ENCODE measurements at regions not wholly inside any gene's neighbourhood (a gene's known extent, or its start where the extent isn't known, plus 50 kb on each side); places are given as distances from the start of the nearest gene placed in this dataset.
"Not testable (repeated sequence)": the region's sequence is repeated elsewhere in the genome, so short reads cannot be mapped to it uniquely, and the experiment has no call there.

- DNase-seq (ENCODE audit: low spot score), result no peak
Observed at GRCh38 chr5:152694231-152694630, 289.2 kb upstream of the NMUR2 start.

- DNase-seq (ENCODE audit: low spot score), result no peak
Observed at GRCh38 chr5:152701305-152701949, 296.3 kb upstream of the NMUR2 start.

- no peak for DNase-seq (ENCODE audit: low spot score)
Observed at GRCh38 chr5:152704286-152704685, 299.2 kb upstream of the NMUR2 start.

- DNase-seq (ENCODE audit: low spot score), result no peak
Observed at GRCh38 chr5:152711801-152712388, 306.8 kb upstream of the NMUR2 start.

GRCh38 chr5:152717393-152717792, 312.3 kb upstream of the NMUR2 start:
- no peak for DNase-seq (ENCODE audit: low spot score)

GRCh38 chr5:152723482-152723881, 318.4 kb upstream of the NMUR2 start:
- no peak for DNase-seq (ENCODE audit: low spot score)

- DNase-seq (ENCODE audit: low spot score), result no peak
Observed at GRCh38 chr5:152730176-152730575, 325.1 kb upstream of the NMUR2 start.

- no peak for DNase-seq (ENCODE audit: low spot score)
Observed at GRCh38 chr5:152736906-152737305, 331.8 kb upstream of the NMUR2 start.

GRCh38 chr5:152739916-152740315, 334.8 kb upstream of the NMUR2 start:
- no peak for DNase-seq (ENCODE audit: low spot score)

- not testable (repeated sequence) for DNase-seq (ENCODE audit: low spot score)
Observed at GRCh38 chr5:152741126-152741525, 336.0 kb upstream of the NMUR2 start.

GRCh38 chr5:152787709-152788217, 382.7 kb upstream of the NMUR2 start:
- DNase-seq (ENCODE audit: low spot score), result not testable (repeated sequence)

GRCh38 chr5:152801886-152802285, 396.8 kb upstream of the NMUR2 start:
- DNase-seq (ENCODE audit: low spot score), result no peak

GRCh38 chr5:152804179-152804578, 399.1 kb upstream of the NMUR2 start:
- no peak for DNase-seq (ENCODE audit: low spot score)

GRCh38 chr5:152811988-152812387, 406.9 kb upstream of the NMUR2 start:
- no peak for DNase-seq (ENCODE audit: low spot score)

GRCh38 chr5:152813526-152813925, 408.4 kb upstream of the NMUR2 start:
- DNase-seq (ENCODE audit: low spot score), result no peak

GRCh38 chr5:152819891-152820290, 414.8 kb upstream of the NMUR2 start:
- no peak for DNase-seq (ENCODE audit: low spot score)

GRCh38 chr5:152824316-152824715, 419.2 kb upstream of the NMUR2 start:
- DNase-seq (ENCODE audit: low spot score), result no peak

- DNase-seq (ENCODE audit: low spot score), result no peak
Observed at GRCh38 chr5:152838241-152838786, 433.2 kb upstream of the NMUR2 start.

GRCh38 chr5:152844713-152845112, 439.6 kb upstream of the NMUR2 start:
- DNase-seq (ENCODE audit: low spot score), result peak; percentile 14

- DNase-seq (ENCODE audit: low spot score), result no peak
Observed at GRCh38 chr5:152853361-152853760, 448.3 kb upstream of the NMUR2 start.

GRCh38 chr5:152855441-152855840, 450.4 kb upstream of the NMUR2 start:
- no peak for DNase-seq (ENCODE audit: low spot score)

- DNase-seq (ENCODE audit: low spot score), result no peak
Observed at GRCh38 chr5:152861231-152861630, 456.2 kb upstream of the NMUR2 start.

- no peak for DNase-seq (ENCODE audit: low spot score)
Observed at GRCh38 chr5:152864447-152864846, 459.4 kb upstream of the NMUR2 start.

All from mucosa of gallbladder (tissue), 1 donor.